ENCODE measurements at regions not wholly inside any gene's neighbourhood (a gene's known extent, or its start where the extent isn't known, plus 50 kb on each side); places are given as distances from the start of the nearest gene placed in this dataset.

DNA sequence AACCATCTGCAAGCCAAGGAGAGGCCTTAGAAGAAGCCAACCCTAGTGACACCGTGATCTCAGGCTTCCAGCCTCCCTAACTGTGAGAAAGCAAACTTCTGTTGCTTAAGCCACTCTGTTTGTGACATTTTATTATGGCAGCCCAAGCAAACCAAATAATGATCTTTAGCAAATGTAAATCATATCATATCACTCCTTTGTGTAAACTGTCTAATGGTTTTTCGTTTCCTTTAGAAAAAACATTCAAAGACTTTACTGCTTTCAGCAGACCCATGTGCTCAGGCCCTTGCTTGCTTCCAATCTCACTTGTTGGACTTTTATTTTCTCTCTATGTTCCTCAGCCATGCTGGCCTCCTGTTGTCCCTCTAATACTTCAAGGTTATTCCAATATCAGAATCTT, 192.2 kb upstream of the HS3ST1 start:
- peaks cover 69% of the 10 kb centered on the region for H3K9me3 ChIP-seq (ENCODE audit: low read length)
- H3K4me2 ChIP-seq (ENCODE audit: low read depth, low read length) = no peak overlapping the region
- 0% methylated on average over 2 of the region's 2 CpGs for WGBS (ENCODE audit: low lambda C conversion rate)
- BruUV-seq (replicated peaks) = no TSS peak
- DNase-seq (ENCODE audit: low spot score) (no peak), FAIRE-seq (no peak), ATAC-seq (no peak)
- ChIA-PET POLR2A (no interaction called here), CTCF (ENCODE audit: low intra/inter-chr PET ratio, low total read pairs) (no interaction called here)
- no peaks in the 10 kb centered on the region for H4K20me1 ChIP-seq (ENCODE audit: insufficient read depth, low read length)
- H2AFZ ChIP-seq (ENCODE audit: low read length) = no peak overlapping the region
- no peak overlapping the region for H3K4me3 ChIP-seq (replicated peaks in 1 of 3; ENCODE audit: insufficient read depth in 1 of 3, low read depth in 2 of 3, low read length in 3 of 3)
- H3K27ac ChIP-seq (ENCODE audit: extremely low read length, insufficient read depth, low read length) = no peak overlapping the region
- in situ Hi-C loops (cut with HindIII; ENCODE audit: extremely low pct_ligation_motif_present, low pct_unique_long_range_greater_than_20kb) (loop anchor here (25.0 kb wide), 1 partner anchor 91 kb away; no protein-coding TSS in a partner anchor), intact Hi-C loops (cut with micrococcal nuclease; ENCODE audit: unreplicated experiment) (no loop called here)
- H3K36me3 ChIP-seq (replicated peaks in 1 of 2; ENCODE audit: control insufficient read depth in 1 of 2, insufficient read depth in 2 of 2, low read length in 2 of 2) = no peaks in the 10 kb centered on the region
- no peaks in the 10 kb centered on the region for H3K27me3 ChIP-seq (ENCODE audit: control insufficient read depth in 1 of 2, insufficient read depth in 2 of 2, low read length in 2 of 2)
- H3K79me2 ChIP-seq (ENCODE audit: insufficient read depth, low read length) = no peaks in the 10 kb centered on the region
- H3K9ac ChIP-seq (ENCODE audit: insufficient read depth, low read depth, low read length) = no peak overlapping the region
- no peak for TF ChIP-seq KDM1A (CRISPR knock-in tag; IDR thresholded peaks at IDR 0.05)
- TF ChIP-seq, protein P1, sequence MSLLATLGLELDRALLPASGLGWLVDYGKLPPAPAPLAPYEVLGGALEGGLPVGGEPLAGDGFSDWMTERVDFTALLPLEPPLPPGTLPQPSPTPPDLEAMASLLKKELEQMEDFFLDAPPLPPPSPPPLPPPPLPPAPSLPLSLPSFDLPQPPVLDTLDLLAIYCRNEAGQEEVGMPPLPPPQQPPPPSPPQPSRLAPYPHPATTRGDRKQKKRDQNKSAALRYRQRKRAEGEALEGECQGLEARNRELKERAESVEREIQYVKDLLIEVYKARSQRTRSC (CRISPR knock-in tag; IDR thresholded peaks at IDR 0.05; ENCODE audit: low read depth) = no peak
- TF ChIP-seq NFE2 (CRISPR knock-in tag; IDR thresholded peaks at IDR 0.05) = no peak
- TF ChIP-seq RARG (CRISPR knock-in tag; IDR thresholded peaks at IDR 0.05; ENCODE audit: low read depth) = no peak
- TF ChIP-seq, protein P2, sequence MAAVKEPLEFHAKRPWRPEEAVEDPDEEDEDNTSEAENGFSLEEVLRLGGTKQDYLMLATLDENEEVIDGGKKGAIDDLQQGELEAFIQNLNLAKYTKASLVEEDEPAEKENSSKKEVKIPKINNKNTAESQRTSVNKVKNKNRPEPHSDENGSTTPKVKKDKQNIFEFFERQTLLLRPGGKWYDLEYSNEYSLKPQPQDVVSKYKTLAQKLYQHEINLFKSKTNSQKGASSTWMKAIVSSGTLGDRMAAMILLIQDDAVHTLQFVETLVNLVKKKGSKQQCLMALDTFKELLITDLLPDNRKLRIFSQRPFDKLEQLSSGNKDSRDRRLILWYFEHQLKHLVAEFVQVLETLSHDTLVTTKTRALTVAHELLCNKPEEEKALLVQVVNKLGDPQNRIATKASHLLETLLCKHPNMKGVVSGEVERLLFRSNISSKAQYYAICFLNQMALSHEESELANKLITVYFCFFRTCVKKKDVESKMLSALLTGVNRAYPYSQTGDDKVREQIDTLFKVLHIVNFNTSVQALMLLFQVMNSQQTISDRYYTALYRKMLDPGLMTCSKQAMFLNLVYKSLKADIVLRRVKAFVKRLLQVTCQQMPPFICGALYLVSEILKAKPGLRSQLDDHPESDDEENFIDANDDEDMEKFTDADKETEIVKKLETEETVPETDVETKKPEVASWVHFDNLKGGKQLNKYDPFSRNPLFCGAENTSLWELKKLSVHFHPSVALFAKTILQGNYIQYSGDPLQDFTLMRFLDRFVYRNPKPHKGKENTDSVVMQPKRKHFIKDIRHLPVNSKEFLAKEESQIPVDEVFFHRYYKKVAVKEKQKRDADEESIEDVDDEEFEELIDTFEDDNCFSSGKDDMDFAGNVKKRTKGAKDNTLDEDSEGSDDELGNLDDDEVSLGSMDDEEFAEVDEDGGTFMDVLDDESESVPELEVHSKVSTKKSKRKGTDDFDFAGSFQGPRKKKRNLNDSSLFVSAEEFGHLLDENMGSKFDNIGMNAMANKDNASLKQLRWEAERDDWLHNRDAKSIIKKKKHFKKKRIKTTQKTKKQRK (IDR thresholded peaks at IDR 0.05; ENCODE audit: low read length) = no peak
- TF ChIP-seq RBM22 (optimal IDR thresholded peaks at IDR 0.05; ENCODE audit: low read length) = no peak
- no peak for TF ChIP-seq NCOA1 (CRISPR knock-in tag; IDR thresholded peaks at IDR 0.05)
- no peak for TF ChIP-seq ZNF468 (CRISPR knock-in tag; IDR thresholded peaks at IDR 0.05)
- no peak for TF ChIP-seq PCBP1 (IDR thresholded peaks at IDR 0.05; ENCODE audit: borderline replicate concordance, low read depth, low read length)
- TF ChIP-seq NFKBIZ (CRISPR knock-in tag; IDR thresholded peaks at IDR 0.05) = no peak
- TF ChIP-seq KDM3A (CRISPR knock-in tag; IDR thresholded peaks at IDR 0.05; ENCODE audit: low read depth) = no peak
- H3K4me1 ChIP-seq (ENCODE audit: insufficient read depth, low read length) = no peaks in the 10 kb centered on the region

Measured in HepG2 (cell line).